ENCODE measurements at regions not wholly inside any gene's neighbourhood (a gene's known extent, or its start where the extent isn't known, plus 50 kb on each side); places are given as distances from the start of the nearest gene placed in this dataset.

- H3K4me3 Mint-ChIP-seq: no peak overlapping the region
- intact Hi-C loops (cut with DNase I, micrococcal nuclease): no loop called here
- H3K27me3 Mint-ChIP-seq: peaks cover 7% of the 10 kb centered on the region
- H3K36me3 ChIP-seq (ENCODE audit: insufficient read depth, low read length): no peaks in the 10 kb centered on the region
- DNase-seq (no peak), ATAC-seq (ENCODE audit: poor library complexity) (no peak)
- no peak for TF ChIP-seq CTCF (IDR thresholded peaks at IDR 0.05)
- CTCF ChIA-PET: no interaction called here
- peaks cover 12% of the 10 kb centered on the region for H3K9me3 Mint-ChIP-seq
- H3K27me3 ChIP-seq (ENCODE audit: control insufficient read depth in 1 of 2, insufficient read depth in 2 of 2, low read length in 2 of 2): no peaks in the 10 kb centered on the region
- no peaks in the 10 kb centered on the region for H3K4me1 Mint-ChIP-seq (ENCODE audit: low read depth)
- H3K4me3 ChIP-seq (ENCODE audit: low read length): no peak overlapping the region
- POLR2A ChIA-PET: no interaction called here
- no peak overlapping the region for H3K27ac ChIP-seq (ENCODE audit: low read depth in 1 of 2, low read length in 2 of 2)
- H3K9me3 ChIP-seq (ENCODE audit: control insufficient read depth in 1 of 2, insufficient read depth in 1 of 2, low read length in 2 of 2): peaks cover 6% of the 10 kb centered on the region in 2 experiments
- H3K27ac Mint-ChIP-seq: no peak overlapping the region
- H3K4me1 ChIP-seq (ENCODE audit: insufficient read depth, low read length): no peaks in the 10 kb centered on the region
- H3K36me3 Mint-ChIP-seq (ENCODE audit: low read depth): no peaks in the 10 kb centered on the region
Observed at GRCh38 chr16:54458923-54459322, 172.3 kb upstream of the IRX3 start.

- no peak for DNase-seq
- Histone ChIP-seq H3K9me3 (ENCODE audit: control insufficient read depth in 1 of 2, insufficient read depth in 1 of 2, low read length in 2 of 2) (peaks cover 0 to 6% of the 10 kb centered on the region in 2 experiments), H3K4me3 (ENCODE audit: low read length) (no peak overlapping the region), H3K27ac (ENCODE audit: low read depth in 1 of 2, low read length in 2 of 2) (no peak overlapping the region), H3K4me1 (ENCODE audit: insufficient read depth, low read length) (no peaks in the 10 kb centered on the region), H3K27me3 (ENCODE audit: control insufficient read depth in 1 of 2, insufficient read depth in 2 of 2, low read length in 2 of 2) (no peaks in the 10 kb centered on the region), H3K36me3 (ENCODE audit: insufficient read depth, low read length) (no peaks in the 10 kb centered on the region)
- POLR2A ChIA-PET: no interaction called here
- Mint-ChIP-seq H3K4me3 (no peak overlapping the region), H3K36me3 (ENCODE audit: low read depth) (no peaks in the 10 kb centered on the region), H3K27me3 (peaks cover 12% of the 10 kb centered on the region), H3K4me1 (ENCODE audit: low read depth) (no peaks in the 10 kb centered on the region), H3K27ac (no peak overlapping the region), H3K9me3 (no peaks in the 10 kb centered on the region)
- ATAC-seq (ENCODE audit: poor library complexity): no peak
- CTCF ChIA-PET: no interaction called here
- intact Hi-C loops (cut with DNase I, micrococcal nuclease): no loop called here
- no peak for TF ChIP-seq CTCF (IDR thresholded peaks at IDR 0.05)
Observed at GRCh38 chr16:54456291-54456690, 169.7 kb upstream of the IRX3 start.

- ChIA-PET POLR2A (no interaction called here), CTCF (no interaction called here)
- no peaks in the 10 kb centered on the region for H3K36me3 ChIP-seq (ENCODE audit: insufficient read depth, low read length)
- H3K4me1 ChIP-seq (ENCODE audit: insufficient read depth, low read length): no peaks in the 10 kb centered on the region
- Mint-ChIP-seq H3K36me3 (ENCODE audit: low read depth) (no peaks in the 10 kb centered on the region), H3K9me3 (no peaks in the 10 kb centered on the region), H3K4me1 (ENCODE audit: low read depth) (no peaks in the 10 kb centered on the region), H3K27ac (no peak overlapping the region), H3K27me3 (peaks cover 16% of the 10 kb centered on the region), H3K4me3 (no peak overlapping the region)
- H3K4me3 ChIP-seq (ENCODE audit: low read length): no peak overlapping the region
- no peak overlapping the region for H3K27ac ChIP-seq (ENCODE audit: low read depth in 1 of 2, low read length in 2 of 2)
- H3K27me3 ChIP-seq (ENCODE audit: control insufficient read depth in 1 of 2, insufficient read depth in 2 of 2, low read length in 2 of 2): no peaks in the 10 kb centered on the region
- DNase-seq (no peak), ATAC-seq (ENCODE audit: poor library complexity) (no peak)
- intact Hi-C loops (cut with DNase I, micrococcal nuclease): no loop called here
- peaks cover 0 to under 1% of the 10 kb centered on the region in 2 experiments for H3K9me3 ChIP-seq (ENCODE audit: control insufficient read depth in 1 of 2, insufficient read depth in 1 of 2, low read length in 2 of 2)
- TF ChIP-seq CTCF (IDR thresholded peaks at IDR 0.05): no peak
Observed at GRCh38 chr16:54455030-54455725, 168.6 kb upstream of the IRX3 start.

Data from CD4-positive, alpha-beta T cell (primary cell).